Suprapubic skin (tissue), 3 donors: ENCODE measurements at regions not wholly inside any gene's neighbourhood (a gene's known extent, or its start where the extent isn't known, plus 50 kb on each side); places are given as distances from the start of the nearest gene placed in this dataset.

Experiments used
- POLR2A ChIP-seq, 2 donors: fragments of 450-650 bp; IDR thresholded peaks; one replicate each; pipeline ENCODE4 v1.6.1; 2017; ENCODE audit warnings: antibody characterized with exemption in 2 of 2, mild to moderate bottlenecking in 2 of 2, moderate library complexity in 2 of 2
- TF ChIP-seq, protein P1 (sequence below), 2 donors: fragments of 200-600 bp in 1 of 2; fragments of 450-650 bp in 1 of 2; sonication (generic) in 1 of 2; IDR thresholded peaks; one replicate each; pipeline ENCODE4 v1.5.1; 2016 to 2019; ENCODE audit warnings: antibody characterized with exemption in 2 of 2, mild to moderate bottlenecking in 1 of 2, moderate library complexity in 1 of 2

DNA sequence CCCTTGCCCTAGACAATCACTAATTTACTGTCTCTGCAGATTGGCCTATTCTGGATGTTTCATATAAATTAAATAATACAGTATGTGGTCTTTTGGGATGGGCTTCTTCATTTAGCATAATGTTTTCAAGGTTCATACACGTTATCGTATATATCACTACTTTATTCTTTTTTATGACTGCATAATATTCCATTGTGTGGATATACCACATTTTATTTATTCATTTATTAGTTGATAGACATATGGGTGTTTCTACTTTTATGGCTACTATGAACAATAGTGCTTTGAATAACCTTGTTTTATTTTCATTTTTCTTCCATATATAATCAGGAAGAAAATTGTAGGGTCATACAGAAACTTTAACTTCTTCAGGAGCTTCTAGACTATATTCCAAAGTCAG is 108.5 kb upstream of the PAPPA start:
- no peak for TF ChIP-seq POLR2A (IDR thresholded peaks at IDR 0.05)
- TF ChIP-seq, protein P1, sequence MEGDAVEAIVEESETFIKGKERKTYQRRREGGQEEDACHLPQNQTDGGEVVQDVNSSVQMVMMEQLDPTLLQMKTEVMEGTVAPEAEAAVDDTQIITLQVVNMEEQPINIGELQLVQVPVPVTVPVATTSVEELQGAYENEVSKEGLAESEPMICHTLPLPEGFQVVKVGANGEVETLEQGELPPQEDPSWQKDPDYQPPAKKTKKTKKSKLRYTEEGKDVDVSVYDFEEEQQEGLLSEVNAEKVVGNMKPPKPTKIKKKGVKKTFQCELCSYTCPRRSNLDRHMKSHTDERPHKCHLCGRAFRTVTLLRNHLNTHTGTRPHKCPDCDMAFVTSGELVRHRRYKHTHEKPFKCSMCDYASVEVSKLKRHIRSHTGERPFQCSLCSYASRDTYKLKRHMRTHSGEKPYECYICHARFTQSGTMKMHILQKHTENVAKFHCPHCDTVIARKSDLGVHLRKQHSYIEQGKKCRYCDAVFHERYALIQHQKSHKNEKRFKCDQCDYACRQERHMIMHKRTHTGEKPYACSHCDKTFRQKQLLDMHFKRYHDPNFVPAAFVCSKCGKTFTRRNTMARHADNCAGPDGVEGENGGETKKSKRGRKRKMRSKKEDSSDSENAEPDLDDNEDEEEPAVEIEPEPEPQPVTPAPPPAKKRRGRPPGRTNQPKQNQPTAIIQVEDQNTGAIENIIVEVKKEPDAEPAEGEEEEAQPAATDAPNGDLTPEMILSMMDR (IDR thresholded peaks at IDR 0.05) = no peak
